ENCODE measurements at regions not wholly inside any gene's neighbourhood (a gene's known extent, or its start where the extent isn't known, plus 50 kb on each side); places are given as distances from the start of the nearest gene placed in this dataset.

DNA sequence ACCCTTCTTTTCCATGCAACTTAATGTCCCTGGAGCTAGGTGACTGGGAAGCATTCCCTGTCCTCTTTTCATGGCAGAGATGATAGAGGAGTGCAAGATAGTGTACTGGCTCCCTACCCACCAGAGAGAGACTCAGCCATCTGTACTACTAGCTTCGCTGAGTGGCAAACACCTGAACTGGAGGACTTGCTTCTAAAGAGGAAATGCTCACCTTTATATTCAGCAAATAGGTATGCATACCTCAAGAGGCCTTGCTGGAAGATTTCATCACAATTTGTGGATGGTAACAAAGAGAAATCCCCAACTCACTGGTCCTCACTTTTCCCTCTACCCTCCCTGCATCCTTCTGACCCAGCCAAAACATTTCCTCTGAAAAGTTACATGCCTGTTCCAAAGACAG, 124.1 kb downstream of the FOXA2 start:
- intact Hi-C loops (cut with micrococcal nuclease; ENCODE audit: unreplicated experiment) = no loop called here
- ChIA-PET POLR2A (interaction anchor here (1.1 to 1.5 kb wide), 2 partner anchors 10 to 30 kb away, joined by 3 to 5 read pairs; no protein-coding TSS in a partner anchor), CTCF (ENCODE audit: low intra/inter-chr PET ratio, low total read pairs) (no interaction called here)
- Histone ChIP-seq H3K36me3 (replicated peaks in 1 of 2; ENCODE audit: control insufficient read depth in 1 of 2, insufficient read depth in 2 of 2, low read length in 2 of 2) (no peaks in the 10 kb centered on the region), H4K20me1 (ENCODE audit: insufficient read depth, low read length) (no peaks in the 10 kb centered on the region), H2AFZ (ENCODE audit: low read length) (no peak overlapping the region), H3K9me3 (ENCODE audit: low read length) (no peaks in the 10 kb centered on the region), H3K79me2 (ENCODE audit: insufficient read depth, low read length) (no peaks in the 10 kb centered on the region), H3K27ac (ENCODE audit: extremely low read length, insufficient read depth, low read length) (no peak overlapping the region), H3K27me3 (ENCODE audit: control insufficient read depth in 1 of 2, insufficient read depth in 2 of 2, low read length in 2 of 2) (peaks cover 11 to 68% of the 10 kb centered on the region in 2 experiments; a peak in 4 of 5 replicates), H3K4me2 (ENCODE audit: low read depth, low read length) (no peak overlapping the region), H3K4me3 (replicated peaks in 1 of 3; ENCODE audit: insufficient read depth in 1 of 3, low read depth in 2 of 3, low read length in 3 of 3) (no peak overlapping the region), H3K4me1 (ENCODE audit: insufficient read depth, low read length) (peaks cover 27% of the 10 kb centered on the region), H3K9ac (ENCODE audit: insufficient read depth, low read depth, low read length) (no peak overlapping the region)
- no peak for ATAC-seq
- TF ChIP-seq SOX13 (IDR thresholded peaks at IDR 0.05) (no peak), SOX13 (CRISPR knock-in tag; conservative IDR thresholded peaks at IDR 0.05 in 1 of 2, IDR thresholded peaks at IDR 0.05 in 1 of 2) (no peak), ZNF317 (CRISPR knock-in tag; IDR thresholded peaks at IDR 0.05) (0 out of 2 replicates have a peak, but pooled peaks have one; percentile 0)
- DNase-seq (ENCODE audit: low spot score) = no peak
- no peak for FAIRE-seq
- 42% methylated on average over 1 of the region's 1 CpG for WGBS (ENCODE audit: low lambda C conversion rate)
- in situ Hi-C loops (cut with HindIII; ENCODE audit: extremely low pct_ligation_motif_present, low pct_unique_long_range_greater_than_20kb) = no loop called here
- BruUV-seq (replicated peaks) = no TSS peak

DNA sequence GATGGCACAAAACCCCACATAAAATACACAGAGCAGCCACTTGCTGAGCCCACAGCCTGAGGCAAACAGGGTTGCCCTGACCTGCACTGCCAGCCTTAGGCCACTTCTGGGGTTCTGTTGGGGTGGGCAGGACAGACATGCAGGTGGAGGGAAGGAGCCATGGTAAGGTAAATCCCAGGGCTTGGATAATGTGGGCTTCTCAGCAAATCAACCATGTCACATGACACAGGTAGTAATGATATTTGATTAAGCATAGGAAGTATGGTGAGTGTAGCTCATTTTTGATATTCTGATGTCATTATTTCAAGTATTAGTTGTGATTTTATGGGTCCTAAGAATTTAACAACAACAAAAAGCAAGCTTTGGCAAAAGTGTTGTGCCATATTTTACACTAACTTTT, 124.6 kb downstream of the FOXA2 start:
- H3K27ac ChIP-seq (ENCODE audit: extremely low read length, insufficient read depth, low read length) = no peak overlapping the region
- ChIA-PET POLR2A (interaction anchor here (2.1 kb wide), 1 partner anchor 31 kb away, joined by 5 read pairs; no protein-coding TSS in a partner anchor), CTCF (ENCODE audit: low intra/inter-chr PET ratio, low total read pairs) (no interaction called here)
- H3K36me3 ChIP-seq (replicated peaks in 1 of 2; ENCODE audit: control insufficient read depth in 1 of 2, insufficient read depth in 2 of 2, low read length in 2 of 2) = no peaks in the 10 kb centered on the region
- no peak overlapping the region for H3K4me2 ChIP-seq (ENCODE audit: low read depth, low read length)
- BruUV-seq (replicated peaks) = no TSS peak
- no peaks in the 10 kb centered on the region for H3K9me3 ChIP-seq (ENCODE audit: low read length)
- no peaks in the 10 kb centered on the region for H3K79me2 ChIP-seq (ENCODE audit: insufficient read depth, low read length)
- ATAC-seq (no peak), FAIRE-seq (no peak), DNase-seq (ENCODE audit: low spot score) (no peak)
- no peak overlapping the region for H3K4me3 ChIP-seq (replicated peaks in 1 of 3; ENCODE audit: insufficient read depth in 1 of 3, low read depth in 2 of 3, low read length in 3 of 3)
- H3K27me3 ChIP-seq (ENCODE audit: control insufficient read depth in 1 of 2, insufficient read depth in 2 of 2, low read length in 2 of 2) = peaks cover 12 to 68% of the 10 kb centered on the region in 2 experiments
- H3K4me1 ChIP-seq (ENCODE audit: insufficient read depth, low read length) = peaks cover 27% of the 10 kb centered on the region
- no peaks in the 10 kb centered on the region for H4K20me1 ChIP-seq (ENCODE audit: insufficient read depth, low read length)
- intact Hi-C loops (cut with micrococcal nuclease; ENCODE audit: unreplicated experiment) = no loop called here
- in situ Hi-C loops (cut with HindIII; ENCODE audit: extremely low pct_ligation_motif_present, low pct_unique_long_range_greater_than_20kb) = no loop called here
- no peak overlapping the region for H2AFZ ChIP-seq (ENCODE audit: low read length)
- H3K9ac ChIP-seq (ENCODE audit: insufficient read depth, low read depth, low read length) = no peak overlapping the region
- TF ChIP-seq, protein P1, sequence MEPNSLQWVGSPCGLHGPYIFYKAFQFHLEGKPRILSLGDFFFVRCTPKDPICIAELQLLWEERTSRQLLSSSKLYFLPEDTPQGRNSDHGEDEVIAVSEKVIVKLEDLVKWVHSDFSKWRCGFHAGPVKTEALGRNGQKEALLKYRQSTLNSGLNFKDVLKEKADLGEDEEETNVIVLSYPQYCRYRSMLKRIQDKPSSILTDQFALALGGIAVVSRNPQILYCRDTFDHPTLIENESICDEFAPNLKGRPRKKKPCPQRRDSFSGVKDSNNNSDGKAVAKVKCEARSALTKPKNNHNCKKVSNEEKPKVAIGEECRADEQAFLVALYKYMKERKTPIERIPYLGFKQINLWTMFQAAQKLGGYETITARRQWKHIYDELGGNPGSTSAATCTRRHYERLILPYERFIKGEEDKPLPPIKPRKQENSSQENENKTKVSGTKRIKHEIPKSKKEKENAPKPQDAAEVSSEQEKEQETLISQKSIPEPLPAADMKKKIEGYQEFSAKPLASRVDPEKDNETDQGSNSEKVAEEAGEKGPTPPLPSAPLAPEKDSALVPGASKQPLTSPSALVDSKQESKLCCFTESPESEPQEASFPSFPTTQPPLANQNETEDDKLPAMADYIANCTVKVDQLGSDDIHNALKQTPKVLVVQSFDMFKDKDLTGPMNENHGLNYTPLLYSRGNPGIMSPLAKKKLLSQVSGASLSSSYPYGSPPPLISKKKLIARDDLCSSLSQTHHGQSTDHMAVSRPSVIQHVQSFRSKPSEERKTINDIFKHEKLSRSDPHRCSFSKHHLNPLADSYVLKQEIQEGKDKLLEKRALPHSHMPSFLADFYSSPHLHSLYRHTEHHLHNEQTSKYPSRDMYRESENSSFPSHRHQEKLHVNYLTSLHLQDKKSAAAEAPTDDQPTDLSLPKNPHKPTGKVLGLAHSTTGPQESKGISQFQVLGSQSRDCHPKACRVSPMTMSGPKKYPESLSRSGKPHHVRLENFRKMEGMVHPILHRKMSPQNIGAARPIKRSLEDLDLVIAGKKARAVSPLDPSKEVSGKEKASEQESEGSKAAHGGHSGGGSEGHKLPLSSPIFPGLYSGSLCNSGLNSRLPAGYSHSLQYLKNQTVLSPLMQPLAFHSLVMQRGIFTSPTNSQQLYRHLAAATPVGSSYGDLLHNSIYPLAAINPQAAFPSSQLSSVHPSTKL (CRISPR knock-in tag; IDR thresholded peaks at IDR 0.05) = no peak
- TF ChIP-seq MAFG (CRISPR knock-in tag; IDR thresholded peaks at IDR 0.05) = no peak
- TF ChIP-seq, protein P2, sequence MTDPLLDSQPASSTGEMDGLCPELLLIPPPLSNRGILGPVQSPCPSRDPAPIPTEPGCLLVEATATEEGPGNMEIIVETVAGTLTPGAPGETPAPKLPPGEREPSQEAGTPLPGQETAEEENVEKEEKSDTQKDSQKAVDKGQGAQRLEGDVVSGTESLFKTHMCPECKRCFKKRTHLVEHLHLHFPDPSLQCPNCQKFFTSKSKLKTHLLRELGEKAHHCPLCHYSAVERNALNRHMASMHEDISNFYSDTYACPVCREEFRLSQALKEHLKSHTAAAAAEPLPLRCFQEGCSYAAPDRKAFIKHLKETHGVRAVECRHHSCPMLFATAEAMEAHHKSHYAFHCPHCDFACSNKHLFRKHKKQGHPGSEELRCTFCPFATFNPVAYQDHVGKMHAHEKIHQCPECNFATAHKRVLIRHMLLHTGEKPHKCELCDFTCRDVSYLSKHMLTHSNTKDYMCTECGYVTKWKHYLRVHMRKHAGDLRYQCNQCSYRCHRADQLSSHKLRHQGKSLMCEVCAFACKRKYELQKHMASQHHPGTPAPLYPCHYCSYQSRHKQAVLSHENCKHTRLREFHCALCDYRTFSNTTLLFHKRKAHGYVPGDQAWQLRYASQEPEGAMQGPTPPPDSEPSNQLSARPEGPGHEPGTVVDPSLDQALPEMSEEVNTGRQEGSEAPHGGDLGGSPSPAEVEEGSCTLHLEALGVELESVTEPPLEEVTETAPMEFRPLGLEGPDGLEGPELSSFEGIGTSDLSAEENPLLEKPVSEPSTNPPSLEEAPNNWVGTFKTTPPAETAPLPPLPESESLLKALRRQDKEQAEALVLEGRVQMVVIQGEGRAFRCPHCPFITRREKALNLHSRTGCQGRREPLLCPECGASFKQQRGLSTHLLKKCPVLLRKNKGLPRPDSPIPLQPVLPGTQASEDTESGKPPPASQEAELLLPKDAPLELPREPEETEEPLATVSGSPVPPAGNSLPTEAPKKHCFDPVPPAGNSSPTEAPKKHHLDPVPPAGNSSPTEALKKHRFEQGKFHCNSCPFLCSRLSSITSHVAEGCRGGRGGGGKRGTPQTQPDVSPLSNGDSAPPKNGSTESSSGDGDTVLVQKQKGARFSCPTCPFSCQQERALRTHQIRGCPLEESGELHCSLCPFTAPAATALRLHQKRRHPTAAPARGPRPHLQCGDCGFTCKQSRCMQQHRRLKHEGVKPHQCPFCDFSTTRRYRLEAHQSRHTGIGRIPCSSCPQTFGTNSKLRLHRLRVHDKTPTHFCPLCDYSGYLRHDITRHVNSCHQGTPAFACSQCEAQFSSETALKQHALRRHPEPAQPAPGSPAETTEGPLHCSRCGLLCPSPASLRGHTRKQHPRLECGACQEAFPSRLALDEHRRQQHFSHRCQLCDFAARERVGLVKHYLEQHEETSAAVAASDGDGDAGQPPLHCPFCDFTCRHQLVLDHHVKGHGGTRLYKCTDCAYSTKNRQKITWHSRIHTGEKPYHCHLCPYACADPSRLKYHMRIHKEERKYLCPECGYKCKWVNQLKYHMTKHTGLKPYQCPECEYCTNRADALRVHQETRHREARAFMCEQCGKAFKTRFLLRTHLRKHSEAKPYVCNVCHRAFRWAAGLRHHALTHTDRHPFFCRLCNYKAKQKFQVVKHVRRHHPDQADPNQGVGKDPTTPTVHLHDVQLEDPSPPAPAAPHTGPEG (CRISPR knock-in tag; IDR thresholded peaks at IDR 0.05) = no peak
- TF ChIP-seq, protein P3, sequence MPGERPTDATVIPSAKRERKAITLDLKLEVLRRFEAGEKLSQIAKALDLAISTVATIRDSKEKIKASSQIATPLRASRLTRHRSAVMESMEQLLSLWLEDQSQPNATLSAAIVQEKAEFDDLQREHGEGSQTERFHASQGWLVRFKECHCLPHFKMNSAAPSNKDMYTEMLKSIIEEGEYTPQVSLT (CRISPR knock-in tag; IDR thresholded peaks at IDR 0.05; ENCODE audit: borderline replicate concordance, low read depth) = no peak
- no peak for TF ChIP-seq ZFP1 (CRISPR knock-in tag; IDR thresholded peaks at IDR 0.05)
- no peak for TF ChIP-seq ZNF333 (CRISPR knock-in tag; IDR thresholded peaks at IDR 0.05; ENCODE audit: borderline replicate concordance)

Measured in HepG2 (cell line).